HEK293 (cell line): ENCODE measurements at regions not wholly inside any gene's neighbourhood (a gene's known extent, or its start where the extent isn't known, plus 50 kb on each side); places are given as distances from the start of the nearest gene placed in this dataset.

Experiments
- CTCF ChIP-seq: fragments of 450-650 bp; formaldehyde crosslinking; IDR thresholded peaks from 2 replicates; pipeline ENCODE4 v1.5.1; 2016; ENCODE audit warnings: missing biosample characterization, missing genetic modification characterization
- ZNF777 ChIP-seq: fragments of 450-650 bp; formaldehyde crosslinking; IDR thresholded peaks from 2 replicates; pipeline ENCODE4 v1.5.1; 2017; ENCODE audit warnings: missing biosample characterization, missing genetic modification characterization, borderline replicate concordance

- no peak for TF ChIP-seq CTCF
- TF ChIP-seq ZNF777: no peak
Measured at GRCh38 chr6:104573350-104573749, 286.4 kb downstream of the HACE1 start.
